T-helper 1 cell treated with Interleukin-12 subunit alpha and Interleukin-12 subunit beta and Interleukin-4 antibody, amounts not matched to agents 30 ng/mL and 1 ng/mL, for 36 hours (primary cell): ENCODE measurements at regions not wholly inside any gene's neighbourhood (a gene's known extent, or its start where the extent isn't known, plus 50 kb on each side); places are given as distances from the start of the nearest gene placed in this dataset.

Experiments
- intact Hi-C: fragments of 100-400 bp; cut with micrococcal nuclease; formaldehyde crosslinking; loops from one replicate; pipeline ENCODE4 v1.15.1; 2024

- intact Hi-C loops = no loop called here
Measured at GRCh38 chr21:35938446-35938845, 121.9 kb downstream of the SETD4 start.

- intact Hi-C loops = no loop called here
Measured at GRCh38 chr21:35933466-35933865, 126.9 kb downstream of the SETD4 start.

- intact Hi-C loops = no loop called here
Measured at GRCh38 chr21:35932232-35932911, 128.0 kb downstream of the SETD4 start.

- intact Hi-C loops = loop anchor here (5.0 to 10.0 kb wide), 2 partner anchors 165 to 182 kb away; no protein-coding TSS in a partner anchor
Measured at GRCh38 chr21:35929901-35930300, 130.4 kb downstream of the SETD4 start.

- intact Hi-C loops = loop anchor here (5.0 to 10.0 kb wide), 2 partner anchors 162 to 185 kb away; no protein-coding TSS in a partner anchor
Measured at GRCh38 chr21:35927262-35927661, 133.1 kb downstream of the SETD4 start.

- intact Hi-C loops = loop anchor here (5.0 to 10.0 kb wide), 2 partner anchors 161 to 186 kb away; no protein-coding TSS in a partner anchor
Measured at GRCh38 chr21:35926003-35926740, 134.2 kb downstream of the SETD4 start.

- intact Hi-C loops = loop anchor here (5.0 to 10.0 kb wide), 2 partner anchors 161 to 187 kb away; no protein-coding TSS in a partner anchor
Measured at GRCh38 chr21:35925497-35925896, 134.8 kb downstream of the SETD4 start.

- intact Hi-C loops = loop anchor here (5.0 to 10.0 kb wide), 2 partner anchors 160 to 187 kb away; no protein-coding TSS in a partner anchor
Measured at GRCh38 chr21:35924714-35925301, 135.5 kb downstream of the SETD4 start.

- intact Hi-C loops = loop anchor here (10.0 kb wide), 1 partner anchor 159 kb away; no protein-coding TSS in a partner anchor
Measured at GRCh38 chr21:35923971-35924370, 136.4 kb downstream of the SETD4 start.

GRCh38 chr21:35922618-35923017, 137.7 kb downstream of the SETD4 start:
- intact Hi-C loops = loop anchor here (10.0 kb wide), 1 partner anchor 158 kb away; no protein-coding TSS in a partner anchor

GRCh38 chr21:35921471-35921870, 138.9 kb downstream of the SETD4 start:
- intact Hi-C loops = loop anchor here (10.0 kb wide), 1 partner anchor 157 kb away; no protein-coding TSS in a partner anchor

- intact Hi-C loops = loop anchor here (10.0 kb wide), 1 partner anchor 156 kb away; no protein-coding TSS in a partner anchor
Measured at GRCh38 chr21:35920436-35920835, 139.9 kb downstream of the SETD4 start.

GRCh38 chr21:35915030-35915429, 145.3 kb downstream of the SETD4 start:
- intact Hi-C loops = no loop called here

GRCh38 chr21:35911412-35912191, 148.7 kb downstream of the SETD4 start:
- intact Hi-C loops = no loop called here

- intact Hi-C loops = no loop called here
Measured at GRCh38 chr21:35909456-35910223, 150.7 kb downstream of the SETD4 start.

GRCh38 chr21:35908311-35909078, 151.8 kb downstream of the SETD4 start:
- intact Hi-C loops = no loop called here

- intact Hi-C loops = no loop called here
Measured at GRCh38 chr21:35906586-35906985, 153.7 kb downstream of the SETD4 start.

GRCh38 chr21:35905963-35906345, 154.4 kb downstream of the SETD4 start:
- intact Hi-C loops = no loop called here
